GM12891 (cell line): ENCODE measurements at regions not wholly inside any gene's neighbourhood (a gene's known extent, or its start where the extent isn't known, plus 50 kb on each side); places are given as distances from the start of the nearest gene placed in this dataset.

ENCODE experiments used
- POLR2A ChIP-seq: IDR thresholded peaks from 2 replicates; pipeline ENCODE4 v1.6.1; 2011; ENCODE audit warnings: low read depth, low read length, control low read depth
- SPI1 ChIP-seq: IDR thresholded peaks from 2 replicates; pipeline ENCODE4 v1.6.1; 2011; ENCODE audit warnings: low read depth, low read length, control low read depth
- TAF1 ChIP-seq: IDR thresholded peaks from 2 replicates; pipeline ENCODE4 v1.6.1; 2011; ENCODE audit warnings: low read depth, low read length, control low read depth

- TF ChIP-seq TAF1 (no peak), POLR2A (no peak), SPI1 (no peak)
These were observed 604.0 kb downstream of the INHBA start for GRCh38 chr7:41098846-41099245.
